NT2/D1 (cell line): ENCODE measurements at regions not wholly inside any gene's neighbourhood (a gene's known extent, or its start where the extent isn't known, plus 50 kb on each side); places are given as distances from the start of the nearest gene placed in this dataset.

ENCODE experiments used
- DNase-seq: peaks from one replicate; pipeline ENCODE4 v3.0.0-alpha.2; 2011; ENCODE audit warnings: low read depth, low spot score
- H3K27me3 ChIP-seq: 2 replicates; pipeline ENCODE4 v1.6.0; 2011; ENCODE audit warnings: mild to moderate bottlenecking; ENCODE audit not compliant: insufficient read length, insufficient read depth
- H3K36me3 ChIP-seq: 2 replicates; pipeline ENCODE4 v1.6.1; 2011; ENCODE audit warnings: mild to moderate bottlenecking, low read length, mixed read lengths; ENCODE audit not compliant: insufficient read depth, insufficient read length
- H3K4me1 ChIP-seq: 2 replicates; pipeline ENCODE4 v1.5.1; 2011; ENCODE audit not compliant: insufficient read depth, insufficient read length
- H3K4me3 ChIP-seq: 2 replicates; pipeline ENCODE4 v1.5.1; 2011; ENCODE audit warnings: low read depth; ENCODE audit not compliant: insufficient read length
- H3K9ac ChIP-seq: 2 replicates; pipeline ENCODE4 v1.6.0; 2011; ENCODE audit warnings: low read depth; ENCODE audit not compliant: insufficient read length
- H3K9me3 ChIP-seq: 2 replicates; pipeline ENCODE4 v1.5.1; 2011; ENCODE audit warnings: mild to moderate bottlenecking, low read length; ENCODE audit not compliant: insufficient read depth
- SUZ12 ChIP-seq: IDR thresholded peaks from 2 replicates; pipeline ENCODE4 v1.6.1; 2011; ENCODE audit not compliant: insufficient read length, insufficient read depth; ENCODE audit errors: extremely low read depth
- YY1 ChIP-seq: IDR thresholded peaks from 2 replicates; pipeline ENCODE4 v1.6.1; 2011; ENCODE audit not compliant: insufficient read length, insufficient read depth
- ZNF274 ChIP-seq: IDR thresholded peaks from 2 replicates; pipeline ENCODE4 v1.6.1; 2011; ENCODE audit warnings: mild to moderate bottlenecking, low read depth, low read length

- H3K9me3 ChIP-seq = no peaks in the 10 kb centered on the region
- H3K9ac ChIP-seq = no peak overlapping the region
- no peaks in the 10 kb centered on the region for H3K4me1 ChIP-seq
- H3K27me3 ChIP-seq = no peaks in the 10 kb centered on the region
- no peak overlapping the region for H3K4me3 ChIP-seq
- no peaks in the 10 kb centered on the region for H3K36me3 ChIP-seq
- TF ChIP-seq SUZ12 = no peak
- TF ChIP-seq ZNF274 = no peak
- no peak for TF ChIP-seq YY1
- DNase-seq = no peak
These were observed 106.7 kb upstream of the GGTLC1 start for GRCh38 chr20:24095303-24095702.

- no peaks in the 10 kb centered on the region for H3K4me1 ChIP-seq
- H3K27me3 ChIP-seq = no peaks in the 10 kb centered on the region
- TF ChIP-seq YY1 (no peak), SUZ12 (no peak), ZNF274 (no peak)
- H3K4me3 ChIP-seq = no peak overlapping the region
- H3K36me3 ChIP-seq = no peaks in the 10 kb centered on the region
- DNase-seq = no peak
- no peak overlapping the region for H3K9ac ChIP-seq
- H3K9me3 ChIP-seq = no peaks in the 10 kb centered on the region
These were observed 101.0 kb upstream of the GGTLC1 start for GRCh38 chr20:24089576-24089975.

GRCh38 chr20:24086121-24086520 is 97.5 kb upstream of the GGTLC1 start:
- TF ChIP-seq ZNF274 = no peak
- no peak for TF ChIP-seq YY1
- no peak for TF ChIP-seq SUZ12
- H3K36me3 ChIP-seq = no peaks in the 10 kb centered on the region

GRCh38 chr20:24084281-24084680 is 95.7 kb upstream of the GGTLC1 start:
- H3K27me3 ChIP-seq = no peaks in the 10 kb centered on the region
- H3K4me1 ChIP-seq = no peaks in the 10 kb centered on the region
- no peak overlapping the region for H3K9ac ChIP-seq
- no peak overlapping the region for H3K4me3 ChIP-seq
- TF ChIP-seq ZNF274 (no peak), SUZ12 (no peak), YY1 (no peak)
- DNase-seq = no peak
- no peaks in the 10 kb centered on the region for H3K36me3 ChIP-seq
- peaks cover 3% of the 10 kb centered on the region; the same call in 1 of the 2 replicates for H3K9me3 ChIP-seq

More at GRCh38 chr20:24086121-24086520, 97.5 kb upstream of the GGTLC1 start:
- no peak overlapping the region for H3K4me3 ChIP-seq
- H3K4me1 ChIP-seq = no peaks in the 10 kb centered on the region
- no peak for DNase-seq
- no peaks in the 10 kb centered on the region for H3K27me3 ChIP-seq
- peaks cover 3% of the 10 kb centered on the region; the same call in 1 of the 2 replicates for H3K9me3 ChIP-seq
- H3K9ac ChIP-seq = no peak overlapping the region

GRCh38 chr20:24081077-24081476 is 92.5 kb upstream of the GGTLC1 start:
- no peaks in the 10 kb centered on the region for H3K4me1 ChIP-seq
- no peak for TF ChIP-seq YY1
- TF ChIP-seq SUZ12 = no peak
- TF ChIP-seq ZNF274 = no peak
- H3K27me3 ChIP-seq = no peaks in the 10 kb centered on the region
- DNase-seq = no peak
- no peaks in the 10 kb centered on the region for H3K36me3 ChIP-seq
- H3K9me3 ChIP-seq = peaks cover 3% of the 10 kb centered on the region; the same call in 1 of the 2 replicates
- no peak overlapping the region for H3K4me3 ChIP-seq
- H3K9ac ChIP-seq = no peak overlapping the region

GRCh38 chr20:24079661-24080412 is 91.3 kb upstream of the GGTLC1 start:
- DNase-seq = no peak
- Histone ChIP-seq H3K9me3 (peaks cover 3% of the 10 kb centered on the region; the same call in 1 of the 2 replicates), H3K4me1 (no peaks in the 10 kb centered on the region), H3K4me3 (no peak overlapping the region), H3K36me3 (no peaks in the 10 kb centered on the region), H3K27me3 (no peaks in the 10 kb centered on the region), H3K9ac (no peak overlapping the region)
- TF ChIP-seq YY1 (no peak), SUZ12 (no peak), ZNF274 (no peak)

GRCh38 chr20:24077145-24077544 is 88.6 kb upstream of the GGTLC1 start:
- Histone ChIP-seq H3K9me3 (peaks cover 1% of the 10 kb centered on the region; the same call in 1 of the 2 replicates), H3K4me3 (no peak overlapping the region), H3K4me1 (no peaks in the 10 kb centered on the region), H3K27me3 (no peaks in the 10 kb centered on the region), H3K36me3 (no peaks in the 10 kb centered on the region), H3K9ac (no peak overlapping the region)
- TF ChIP-seq ZNF274 (no peak), SUZ12 (no peak), YY1 (no peak)
- DNase-seq = no peak
